Urinary bladder (tissue), 3 donors: ENCODE measurements at regions not wholly inside any gene's neighbourhood (a gene's known extent, or its start where the extent isn't known, plus 50 kb on each side); places are given as distances from the start of the nearest gene placed in this dataset.

Experiments used
- DNase-seq: peaks from one replicate; pipeline ENCODE4 v3.0.0-alpha.2; 2015; ENCODE audit errors: extremely low spot score
- H3K27ac ChIP-seq: one replicate; pipeline ENCODE4 v1.5.1; 2013; ENCODE audit warnings: low read depth, mild to moderate bottlenecking, moderate library complexity
- H3K36me3 ChIP-seq: one replicate; pipeline ENCODE4 v1.6.1; 2013; ENCODE audit warnings: mild to moderate bottlenecking, moderate library complexity; ENCODE audit not compliant: insufficient read depth
- H3K4me1 ChIP-seq: one replicate; pipeline ENCODE4 v1.6.1; 2013; ENCODE audit warnings: mild to moderate bottlenecking, moderate library complexity; ENCODE audit not compliant: insufficient read depth
- H3K4me3 ChIP-seq: one replicate; pipeline ENCODE4 v1.5.1; 2013; ENCODE audit warnings: low read depth, low read length
- WGBS: extraction: QIAGEN DNeasy Blood & Tissue Kit; methylation state at CpG from one replicate; pipeline ENCODE4 v1.1.7; 2013; 5-methylcytosine and 5-hydroxymethylcytosine counted together
- donor health status: healthy with polysubstance abuse.
- donor health status: healthy.

- Histone ChIP-seq H3K27ac (no peak overlapping the region), H3K4me1 (peaks cover under 1% of the 10 kb centered on the region), H3K4me3 (no peak overlapping the region), H3K36me3 (no peaks in the 10 kb centered on the region)
- WGBS, result 77% methylated on average over 2 of the region's 2 CpGs
- no peak for DNase-seq
Measured at GRCh38 chr6:105803442-105803841, 282.7 kb upstream of the PRDM1 start.

- 93% methylated on average over 3 of the region's 3 CpGs for WGBS
- no peak for DNase-seq
- Histone ChIP-seq H3K27ac (no peak overlapping the region), H3K36me3 (no peaks in the 10 kb centered on the region), H3K4me1 (no peaks in the 10 kb centered on the region), H3K4me3 (no peak overlapping the region)
Measured at GRCh38 chr6:105802703-105803102, 283.4 kb upstream of the PRDM1 start.

- H3K4me3 ChIP-seq, result no peak overlapping the region
- H3K4me1 ChIP-seq, result no peaks in the 10 kb centered on the region
- H3K27ac ChIP-seq, result no peak overlapping the region
- no peaks in the 10 kb centered on the region for H3K36me3 ChIP-seq
- WGBS, result 62% methylated on average over 2 of the region's 2 CpGs
- no peak for DNase-seq
Measured at GRCh38 chr6:105800871-105801270, 285.3 kb upstream of the PRDM1 start.

GRCh38 chr6:105800398-105800797 lies 285.7 kb upstream of the PRDM1 start:
- Histone ChIP-seq H3K36me3 (no peaks in the 10 kb centered on the region), H3K27ac (no peak overlapping the region), H3K4me1 (peaks cover 2% of the 10 kb centered on the region), H3K4me3 (no peak overlapping the region)
- DNase-seq, result no peak
- 98% methylated on average over 2 of the region's 2 CpGs for WGBS

GRCh38 chr6:105799056-105799455 lies 287.1 kb upstream of the PRDM1 start:
- WGBS, result 29% methylated on average over 2 of the region's 2 CpGs
- Histone ChIP-seq H3K36me3 (no peaks in the 10 kb centered on the region), H3K4me3 (no peak overlapping the region), H3K27ac (no peak overlapping the region), H3K4me1 (peaks cover 2% of the 10 kb centered on the region)
- DNase-seq, result no peak

GRCh38 chr6:105797983-105798453 lies 288.1 kb upstream of the PRDM1 start:
- peaks cover 2% of the 10 kb centered on the region for H3K4me1 ChIP-seq
- H3K4me3 ChIP-seq, result no peak overlapping the region
- H3K27ac ChIP-seq, result no peak overlapping the region
- no peak for DNase-seq
- H3K36me3 ChIP-seq, result no peaks in the 10 kb centered on the region
- WGBS, result 45% methylated on average over 4 of the region's 4 CpGs

GRCh38 chr6:105797286-105797979 lies 288.7 kb upstream of the PRDM1 start:
- no peak overlapping the region for H3K4me3 ChIP-seq
- H3K36me3 ChIP-seq, result no peaks in the 10 kb centered on the region
- WGBS, result 87% methylated on average over 4 of the region's 4 CpGs
- peaks cover 2% of the 10 kb centered on the region for H3K4me1 ChIP-seq
- no peak overlapping the region for H3K27ac ChIP-seq
- no peak for DNase-seq

GRCh38 chr6:105795913-105796517 lies 290.1 kb upstream of the PRDM1 start:
- Histone ChIP-seq H3K27ac (no peak overlapping the region), H3K4me1 (peaks cover 2% of the 10 kb centered on the region), H3K36me3 (no peaks in the 10 kb centered on the region), H3K4me3 (no peak overlapping the region)
- WGBS, result 81% methylated on average over 9 of the region's 9 CpGs
- DNase-seq, result peak; percentile 17

- DNase-seq, result no peak
- no peak overlapping the region for H3K4me3 ChIP-seq
- H3K4me1 ChIP-seq, result peaks cover 2% of the 10 kb centered on the region
- H3K36me3 ChIP-seq, result no peaks in the 10 kb centered on the region
- H3K27ac ChIP-seq, result no peak overlapping the region
Measured at GRCh38 chr6:105795366-105795765, 290.8 kb upstream of the PRDM1 start.

GRCh38 chr6:105794870-105795269 lies 291.3 kb upstream of the PRDM1 start:
- Histone ChIP-seq H3K27ac (no peak overlapping the region), H3K36me3 (no peaks in the 10 kb centered on the region), H3K4me1 (peaks cover 2% of the 10 kb centered on the region), H3K4me3 (no peak overlapping the region)
- DNase-seq, result no peak
- WGBS, result 88% methylated on average over 5 of the region's 5 CpGs

GRCh38 chr6:105794239-105794638 lies 291.9 kb upstream of the PRDM1 start:
- WGBS, result 58% methylated on average over 5 of the region's 5 CpGs

GRCh38 chr6:105793130-105793529 lies 293.0 kb upstream of the PRDM1 start:
- DNase-seq, result no peak
- no peak overlapping the region for H3K27ac ChIP-seq
- no peaks in the 10 kb centered on the region for H3K36me3 ChIP-seq
- H3K4me1 ChIP-seq, result peaks cover 2% of the 10 kb centered on the region
- WGBS, result 68% methylated on average over 4 of the region's 4 CpGs
- no peak overlapping the region for H3K4me3 ChIP-seq

More at GRCh38 chr6:105794239-105794638, 291.9 kb upstream of the PRDM1 start:
- H3K4me3 ChIP-seq, result no peak overlapping the region
- H3K36me3 ChIP-seq, result no peaks in the 10 kb centered on the region
- no peak overlapping the region for H3K27ac ChIP-seq
- no peak for DNase-seq
- peaks cover 2% of the 10 kb centered on the region for H3K4me1 ChIP-seq

- Histone ChIP-seq H3K4me3 (no peak overlapping the region), H3K36me3 (no peaks in the 10 kb centered on the region), H3K27ac (no peak overlapping the region), H3K4me1 (peaks cover 2% of the 10 kb centered on the region)
- WGBS, result 72% methylated on average over 5 of the region's 5 CpGs
- no peak for DNase-seq
Measured at GRCh38 chr6:105791583-105792318, 294.4 kb upstream of the PRDM1 start.

GRCh38 chr6:105791179-105791578 lies 295.0 kb upstream of the PRDM1 start:
- WGBS, result 80% methylated on average over 1 of the region's 1 CpG

More at GRCh38 chr6:105791179-105791578, 295.0 kb upstream of the PRDM1 start:
- H3K27ac ChIP-seq, result no peak overlapping the region
- no peak for DNase-seq
- peaks cover 2% of the 10 kb centered on the region for H3K4me1 ChIP-seq
- H3K36me3 ChIP-seq, result no peaks in the 10 kb centered on the region
- no peak overlapping the region for H3K4me3 ChIP-seq
